Superior temporal gyrus (tissue), 1 donor: ENCODE measurements at regions not wholly inside any gene's neighbourhood (a gene's known extent, or its start where the extent isn't known, plus 50 kb on each side); places are given as distances from the start of the nearest gene placed in this dataset.

Source experiments
- DNase-seq: peaks from one replicate; pipeline ENCODE4 v3.0.0-alpha.2; 2016; ENCODE audit errors: extremely low spot score

DNA sequence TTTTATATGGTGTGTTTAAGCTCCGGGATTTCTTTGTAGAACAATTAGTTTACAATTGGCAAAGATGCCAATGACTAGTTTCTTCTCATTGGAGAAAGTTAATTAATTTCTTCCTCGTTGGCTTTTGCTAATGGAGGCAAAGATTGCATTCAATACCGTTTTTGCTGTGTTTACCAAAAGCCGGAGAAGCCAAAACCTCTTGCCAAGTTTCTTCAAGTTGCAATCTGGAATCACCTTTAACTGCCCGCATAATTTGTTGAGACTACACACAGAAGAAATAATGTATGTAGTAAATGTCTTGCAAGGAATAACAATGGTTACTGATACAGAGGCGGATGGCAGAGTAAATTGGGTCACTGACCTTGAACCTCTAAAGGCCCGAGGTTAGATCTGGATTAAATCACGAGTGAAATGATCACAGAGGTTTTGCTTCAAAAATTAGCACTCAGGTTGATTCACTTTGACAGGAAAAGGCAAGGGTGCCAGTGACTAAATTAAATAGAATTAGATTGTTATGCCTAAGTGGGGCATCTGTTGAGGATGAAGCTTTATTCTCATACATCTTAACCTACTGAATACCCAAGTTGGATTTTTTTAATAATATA is 732.1 kb upstream of the NR2F2 start:
- no peak for DNase-seq

- no peak for DNase-seq
These were observed 730.1 kb upstream of the NR2F2 start for GRCh38 chr15:95600367-95600766.

GRCh38 chr15:95600884-95601283 is 729.6 kb upstream of the NR2F2 start:
- no peak for DNase-seq

- no peak for DNase-seq
These were observed 729.0 kb upstream of the NR2F2 start for GRCh38 chr15:95601525-95601924.

DNA sequence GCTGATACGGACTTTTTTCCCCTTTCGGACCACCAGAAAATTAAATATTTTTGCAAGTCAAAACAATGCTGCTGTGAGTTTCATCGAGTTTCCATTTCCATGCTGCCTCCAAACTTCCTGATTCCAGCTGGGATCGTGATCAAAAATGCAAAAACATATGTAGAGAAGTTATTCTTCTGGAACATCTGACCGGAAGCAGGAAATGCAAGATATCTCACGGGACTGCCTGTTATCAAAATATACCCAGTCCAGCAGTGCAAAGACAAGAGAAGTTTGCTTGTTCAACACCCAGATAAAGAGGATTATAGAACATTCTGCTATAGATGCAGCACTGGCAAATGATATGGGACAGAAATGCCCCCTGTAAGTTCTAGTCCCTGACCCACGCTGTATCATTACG is 726.7 kb upstream of the NR2F2 start:
- DNase-seq, result no peak

- no peak for DNase-seq
These were observed 725.9 kb upstream of the NR2F2 start for GRCh38 chr15:95604634-95605036.

- no peak for DNase-seq
These were observed 725.4 kb upstream of the NR2F2 start for GRCh38 chr15:95605098-95605497.

GRCh38 chr15:95606551-95606950 is 723.9 kb upstream of the NR2F2 start:
- DNase-seq, result no peak

GRCh38 chr15:95608371-95608770 is 722.1 kb upstream of the NR2F2 start:
- DNase-seq, result no peak

- no peak for DNase-seq
These were observed 721.4 kb upstream of the NR2F2 start for GRCh38 chr15:95609096-95609495.

- no peak for DNase-seq
These were observed 719.6 kb upstream of the NR2F2 start for GRCh38 chr15:95610945-95611344.

- no peak for DNase-seq
These were observed 715.1 kb upstream of the NR2F2 start for GRCh38 chr15:95615436-95615835.

GRCh38 chr15:95616306-95616705 is 714.2 kb upstream of the NR2F2 start:
- no peak for DNase-seq

DNA sequence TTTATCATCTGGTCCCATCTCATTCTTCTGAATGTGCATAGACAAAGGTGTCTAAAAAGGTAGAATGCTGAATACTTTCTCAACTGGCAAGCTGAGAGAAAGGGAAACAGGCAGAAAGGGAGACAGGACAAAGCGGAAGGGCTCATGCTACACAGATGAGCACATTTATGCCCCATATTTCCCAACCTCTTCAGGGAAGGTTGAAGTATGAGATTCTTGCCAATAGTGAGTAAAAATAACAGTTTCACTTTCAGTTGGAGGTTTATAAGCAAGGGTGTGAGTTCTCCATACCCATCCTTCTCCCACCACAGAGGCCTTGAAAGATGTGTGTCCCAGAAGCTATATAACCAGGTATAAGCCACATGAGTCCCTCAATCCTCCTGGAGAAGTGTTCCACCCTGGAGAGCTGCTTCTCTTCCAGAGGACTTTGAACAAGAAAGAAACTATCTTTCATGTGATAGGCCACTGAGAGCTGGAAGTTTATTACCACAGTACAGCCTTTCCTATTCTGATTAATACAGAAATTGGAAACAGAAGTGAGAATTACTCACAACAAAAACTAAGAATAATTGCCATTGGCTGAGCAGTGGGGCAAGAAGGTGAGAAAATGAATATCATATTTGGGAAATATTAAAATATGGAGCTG is 709.4 kb upstream of the NR2F2 start:
- DNase-seq, result no peak

- DNase-seq, result no peak
These were observed 707.7 kb upstream of the NR2F2 start for GRCh38 chr15:95622843-95623242.

DNA sequence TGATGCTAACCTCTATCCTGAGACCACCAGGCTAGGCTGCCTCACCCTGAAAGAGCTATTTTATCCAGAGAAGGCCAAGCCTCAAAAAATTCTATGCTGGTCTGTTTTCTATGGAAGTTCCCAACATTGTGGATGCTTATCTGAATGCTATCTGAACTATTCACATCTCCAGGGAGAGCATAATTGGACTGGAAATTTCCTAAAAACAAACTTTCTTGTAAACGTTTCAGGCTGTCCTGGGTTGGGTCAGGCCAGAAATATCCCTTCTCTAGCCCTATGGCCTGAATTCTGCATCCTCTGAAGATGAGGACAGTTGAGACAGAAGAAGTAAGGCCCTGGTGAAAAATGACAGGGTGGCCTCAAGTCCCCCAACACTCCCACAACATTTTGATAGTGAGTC is 706.4 kb upstream of the NR2F2 start:
- no peak for DNase-seq

DNA sequence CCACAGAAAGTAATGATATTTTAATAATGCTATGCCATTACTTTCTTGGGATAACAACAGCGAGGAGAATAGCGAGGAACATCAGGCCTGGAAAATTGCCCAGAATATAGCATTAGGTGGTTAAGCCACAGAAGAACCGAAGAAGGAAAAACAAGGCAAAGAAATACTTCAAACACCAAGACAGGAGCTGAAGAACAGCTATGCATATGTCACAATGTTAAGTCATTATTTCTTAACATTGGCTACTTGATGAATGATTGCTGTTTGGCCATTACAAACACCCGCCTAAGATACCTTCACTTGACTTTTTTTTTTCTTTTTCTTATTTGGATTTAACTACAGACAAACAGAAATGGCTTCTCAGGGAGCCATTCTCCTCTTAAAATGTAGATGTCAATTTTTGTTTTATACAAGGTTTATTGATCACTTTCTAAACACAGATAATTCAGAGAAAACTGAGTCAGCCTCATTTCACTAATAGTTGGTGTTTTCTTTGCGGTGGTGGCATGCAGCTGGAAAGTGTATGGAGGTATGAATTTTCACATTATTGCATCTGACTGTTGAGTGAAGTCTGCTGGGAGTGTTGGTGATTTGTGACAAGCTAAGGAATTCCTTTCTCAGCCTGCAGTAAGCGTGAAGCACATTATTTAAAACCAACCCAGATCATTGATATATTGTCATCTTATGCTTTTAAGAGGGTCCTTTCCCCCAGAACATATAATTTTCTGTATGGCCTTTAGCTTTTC is 705.7 kb upstream of the NR2F2 start:
- no peak for DNase-seq

DNA sequence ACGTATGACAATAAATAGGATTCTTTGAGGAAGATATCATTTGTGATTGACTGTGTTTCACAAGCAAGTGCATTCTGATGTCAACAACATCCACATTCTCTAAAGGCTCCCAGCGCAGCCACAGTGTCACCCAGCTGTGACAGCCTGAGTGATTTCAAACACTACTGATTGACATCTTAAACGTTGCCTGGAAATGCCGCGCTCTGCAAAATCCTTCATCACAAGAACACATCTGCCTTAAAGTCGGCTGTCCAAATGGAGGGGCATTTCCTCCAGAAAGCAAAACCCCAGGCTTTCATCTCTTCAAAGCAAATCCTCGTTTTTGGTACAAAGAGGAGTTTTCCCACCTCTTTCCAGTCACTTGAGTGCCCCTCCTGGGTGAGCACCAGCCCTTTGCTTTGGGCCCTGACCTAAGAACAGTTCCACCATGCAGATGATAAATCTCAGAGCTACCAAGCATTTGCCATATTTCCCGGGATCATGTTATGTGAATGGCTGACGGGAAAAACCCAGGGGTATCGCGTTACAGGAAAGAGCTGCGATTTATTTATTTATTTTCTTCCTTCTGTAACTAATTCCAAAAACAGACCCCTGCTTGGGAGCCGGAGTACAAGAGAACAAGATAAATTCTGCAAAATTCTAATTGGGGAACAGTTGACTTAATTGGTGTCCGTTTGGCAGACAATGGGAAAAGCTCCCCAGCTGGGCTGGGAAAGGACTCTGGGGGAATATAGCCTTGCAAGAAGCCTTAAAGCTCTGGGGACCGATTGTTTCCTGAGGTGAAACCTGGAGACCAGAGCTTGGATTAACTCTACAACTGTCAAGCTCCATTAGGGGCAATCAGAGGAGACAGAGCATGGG is 703.8 kb upstream of the NR2F2 start:
- no peak for DNase-seq

GRCh38 chr15:95629503-95630168 is 700.9 kb upstream of the NR2F2 start:
- DNase-seq, result no peak

DNA sequence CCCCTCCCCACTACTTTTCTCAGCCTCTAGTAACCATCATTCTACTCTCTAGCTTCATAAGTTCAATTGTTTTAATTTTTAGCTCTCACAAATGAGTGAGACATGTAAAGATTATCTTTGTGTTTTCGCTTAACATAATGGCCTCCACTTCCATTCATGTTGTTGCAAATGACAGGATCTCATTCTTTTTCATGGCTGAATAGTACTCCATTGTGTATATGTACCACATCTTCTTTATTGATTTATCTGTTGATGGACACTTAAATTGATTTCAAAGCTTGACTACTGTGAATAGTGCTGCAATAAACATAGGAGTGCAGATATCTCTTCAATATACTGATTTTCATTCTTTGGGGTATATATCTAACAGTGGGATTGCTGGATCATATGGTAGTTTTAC is 699.8 kb upstream of the NR2F2 start:
- no peak for DNase-seq

- DNase-seq, result no peak
These were observed 694.8 kb upstream of the NR2F2 start for GRCh38 chr15:95635666-95636065.

GRCh38 chr15:95636107-95636506 is 694.4 kb upstream of the NR2F2 start:
- no peak for DNase-seq
